ENCODE measurements at regions not wholly inside any gene's neighbourhood (a gene's known extent, or its start where the extent isn't known, plus 50 kb on each side); places are given as distances from the start of the nearest gene placed in this dataset.
"Not testable (repeated sequence)": the region's sequence is repeated elsewhere in the genome, so short reads cannot be mapped to it uniquely, and the experiment has no call there.

DNA sequence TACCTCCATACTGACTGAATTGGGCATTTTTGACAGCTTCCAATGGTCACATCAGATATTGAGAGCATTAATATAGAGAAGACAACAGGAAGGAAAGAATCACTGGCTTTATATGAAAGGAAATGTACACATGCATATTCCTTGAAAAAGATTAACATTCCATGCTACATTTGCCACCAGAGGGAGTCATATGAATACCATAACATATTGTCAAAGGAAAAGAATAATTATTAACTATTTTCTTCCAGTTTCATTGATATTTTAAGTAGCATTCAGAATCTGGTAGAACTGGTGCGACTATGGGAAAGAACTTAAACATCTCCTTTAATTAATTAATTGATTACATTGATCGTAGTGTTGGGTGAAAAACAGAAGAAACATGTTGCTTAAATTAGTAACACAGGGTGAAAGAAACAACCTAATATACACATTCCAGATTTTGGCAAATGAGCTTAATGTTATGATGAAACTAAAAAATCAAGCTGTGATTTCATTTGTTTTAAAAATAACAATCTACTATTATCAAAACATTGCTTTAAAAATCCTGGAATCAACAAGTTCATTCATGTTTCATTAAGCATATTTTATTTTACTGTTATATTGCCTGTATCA lies 71.5 kb downstream of the GPR85 start:
- Histone ChIP-seq H4K20me1 (ENCODE audit: low read length) (no peaks in the 10 kb centered on the region), H3K79me2 (ENCODE audit: low read length) (no peaks in the 10 kb centered on the region), H3K36me3 (ENCODE audit: low read depth, low read length) (no peaks in the 10 kb centered on the region), H3K4me3 (ENCODE audit: low read length) (no peak overlapping the region), H3K9me2 (replicated peaks; ENCODE audit: low read length) (no peaks in the 10 kb centered on the region), H3F3A (ENCODE audit: low read length, unreplicated experiment) (no peaks in the 10 kb centered on the region), H2AFZ (ENCODE audit: low read length) (no peak overlapping the region), H3K4me2 (ENCODE audit: low read length) (no peak overlapping the region), H3K4me1 (ENCODE audit: insufficient read depth, low read length) (no peaks in the 10 kb centered on the region), H3K27me3 (ENCODE audit: low read length) (no peaks in the 10 kb centered on the region), H3K9me3 (ENCODE audit: low read length) (no peaks in the 10 kb centered on the region), H3K27ac (ENCODE audit: low read length) (no peak overlapping the region), H3K9ac (ENCODE audit: low read length) (no peak overlapping the region)
- intact Hi-C loops (cut with micrococcal nuclease), result loop anchor here (1.0 to 2.0 kb wide), 3 partner anchors 144 to 684 kb away; no protein-coding TSS in a partner anchor
- no peak for TF ChIP-seq EZH2phosphoT487 (IDR thresholded peaks at IDR 0.05; ENCODE audit: borderline replicate concordance, low read length)
- TF ChIP-seq CTCF (conservative IDR thresholded peaks at IDR 0.05; ENCODE audit: low read depth, low read length), result peak; percentile 64
- POLR2A ChIA-PET (ENCODE audit: unreplicated experiment), result no interaction called here
- no TSS peak for BruUV-seq (replicated peaks)
- 0 out of 2 replicates have a peak, but pooled peaks have one; percentile 33 for ATAC-seq
- peak; percentile 50 for DNase-seq
- CTCF ChIA-PET, result interaction anchor here (1.3 kb wide), 1 partner anchor 274 kb away, joined by 5 read pairs; no protein-coding TSS in a partner anchor

DNA sequence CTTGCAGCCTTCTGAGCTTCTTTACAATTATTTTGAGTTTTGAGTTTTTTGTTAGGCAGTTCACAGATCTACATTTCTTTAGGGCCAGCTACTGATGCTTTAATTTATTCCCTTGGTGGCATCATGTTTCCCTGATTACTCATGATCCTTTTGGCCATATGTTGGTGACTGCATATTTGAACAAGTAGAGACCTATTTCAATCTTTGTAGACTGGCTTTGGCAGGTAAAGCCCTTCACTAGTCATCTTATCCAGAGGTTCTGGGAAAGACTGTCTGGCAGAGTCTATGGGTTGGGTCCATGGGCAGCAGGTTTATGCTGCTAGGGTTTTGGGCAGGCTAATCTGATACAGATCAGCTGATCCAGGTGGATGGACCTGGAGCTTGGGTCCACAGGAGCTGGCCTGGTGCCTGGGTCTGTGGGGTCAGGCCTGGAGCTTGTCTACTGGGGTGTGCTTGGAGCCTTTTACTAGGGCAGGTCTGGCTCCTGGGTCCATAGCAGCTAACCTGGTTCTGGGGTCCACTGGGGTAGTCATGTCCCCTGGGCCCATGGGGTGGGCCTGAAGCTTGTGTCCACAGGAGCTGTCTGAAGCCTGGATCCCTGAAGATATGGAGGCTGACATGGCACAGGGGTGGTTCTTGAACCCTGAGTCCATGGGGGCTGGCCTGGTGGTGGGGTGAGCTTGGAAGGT lies 72.7 kb downstream of the GPR85 start:
- TF ChIP-seq EZH2 (IDR thresholded peaks at IDR 0.05; ENCODE audit: low read length, unreplicated experiment) (no peak), EZH2phosphoT487 (IDR thresholded peaks at IDR 0.05; ENCODE audit: borderline replicate concordance, low read length) (no peak), CTCF (conservative IDR thresholded peaks at IDR 0.05; ENCODE audit: low read depth, low read length) (no peak)
- no peaks in the 10 kb centered on the region for H4K20me1 ChIP-seq (ENCODE audit: low read length)
- H3K36me3 ChIP-seq (ENCODE audit: low read depth, low read length), result no peaks in the 10 kb centered on the region
- no TSS peak for BruUV-seq (replicated peaks)
- H3K9me3 ChIP-seq (ENCODE audit: low read length), result no peaks in the 10 kb centered on the region
- no peaks in the 10 kb centered on the region for H3K4me1 ChIP-seq (ENCODE audit: insufficient read depth, low read length)
- H3K9me2 ChIP-seq (replicated peaks; ENCODE audit: low read length), result no peaks in the 10 kb centered on the region
- H3K4me3 ChIP-seq (ENCODE audit: low read length), result no peak overlapping the region
- H3K9ac ChIP-seq (ENCODE audit: low read length), result no peak overlapping the region
- POLR2A ChIA-PET (ENCODE audit: unreplicated experiment), result no interaction called here
- CTCF ChIA-PET, result no interaction called here
- no peak for ATAC-seq
- H3K27me3 ChIP-seq (ENCODE audit: low read length), result no peaks in the 10 kb centered on the region
- DNase-seq, result no peak
- H3F3A ChIP-seq (ENCODE audit: low read length, unreplicated experiment), result no peaks in the 10 kb centered on the region
- intact Hi-C loops (cut with micrococcal nuclease), result loop anchor here (2.0 kb wide), 1 partner anchor 685 kb away; no protein-coding TSS in a partner anchor
- no peak overlapping the region for H2AFZ ChIP-seq (ENCODE audit: low read length)
- H3K27ac ChIP-seq (ENCODE audit: low read length), result no peak overlapping the region
- no peaks in the 10 kb centered on the region for H3K79me2 ChIP-seq (ENCODE audit: low read length)
- no peak overlapping the region for H3K4me2 ChIP-seq (ENCODE audit: low read length)

GRCh38 chr7:113012862-113013261 lies 73.8 kb downstream of the GPR85 start:
- H3K9ac ChIP-seq (ENCODE audit: low read length); H3K36me3 ChIP-seq (ENCODE audit: low read depth, low read length); H3K4me2 ChIP-seq (ENCODE audit: low read length); H3K9me2 ChIP-seq (replicated peaks; ENCODE audit: low read length); H2AFZ ChIP-seq (ENCODE audit: low read length); DNase-seq; CTCF ChIA-PET; POLR2A ChIA-PET (ENCODE audit: unreplicated experiment); H3K27ac ChIP-seq (ENCODE audit: low read length); H3K79me2 ChIP-seq (ENCODE audit: low read length); H3K4me3 ChIP-seq (ENCODE audit: low read length); H3F3A ChIP-seq (ENCODE audit: low read length, unreplicated experiment); H3K4me1 ChIP-seq (ENCODE audit: insufficient read depth, low read length); ATAC-seq; H3K27me3 ChIP-seq (ENCODE audit: low read length); H3K9me3 ChIP-seq (ENCODE audit: low read length); intact Hi-C loops (cut with micrococcal nuclease); H4K20me1 ChIP-seq (ENCODE audit: low read length); BruUV-seq (replicated peaks): not testable (repeated sequence)
